HEK293 (cell line): ENCODE measurements at regions not wholly inside any gene's neighbourhood (a gene's known extent, or its start where the extent isn't known, plus 50 kb on each side); places are given as distances from the start of the nearest gene placed in this dataset.

Source experiments
- CTCF ChIA-PET: fragments of 350-600 bp; formaldehyde crosslinking; extraction: SDS; loops from one replicate; lab custom pipeline; 2021; ENCODE audit warnings: antibody characterized with exemption; lab: Yijun Ruan, JAX
- POLR2A ChIA-PET: fragments of 300-600 bp; formaldehyde crosslinking; extraction: SDS; loops from one replicate; lab custom pipeline; 2020; ENCODE audit warnings: antibody characterized with exemption, inconsistent platforms; lab: Yijun Ruan, JAX
- H3K27ac ChIP-seq: fragments of 200-500 bp; sonication (Bioruptor generic); 2 replicates; pipeline ENCODE4 v1.5.1; 2014; ENCODE audit warnings: low read depth, low read length, control low read depth, inconsistent platforms; ENCODE audit errors: extremely low read depth
- H3K36me3 ChIP-seq, 2 experiments: fragments of 200-500 bp in 1 of 2; sonication (Bioruptor generic) in 1 of 2; 1 replicate in 1 of 2; 2 replicates in 1 of 2; pipeline ENCODE4 v1.5.1; 2014 to 2017; ENCODE audit warnings: inconsistent platforms in 2 of 2, low read length in 2 of 2; ENCODE audit not compliant: control insufficient read depth in 2 of 2, insufficient read depth in 1 of 2
- H3K4me1 ChIP-seq: fragments of 200-500 bp; sonication (Bioruptor generic); 2 replicates; pipeline ENCODE4 v1.5.1; 2014; ENCODE audit warnings: mild to moderate bottlenecking, low read length, inconsistent platforms; ENCODE audit not compliant: control insufficient read depth, insufficient read depth
- H3K4me3 ChIP-seq: 2 replicates; pipeline ENCODE4 v1.5.1; 2011; ENCODE audit warnings: low read depth, mild to moderate bottlenecking, control low read depth, low read length, moderate library complexity
- H3K9me3 ChIP-seq: fragments of 200-500 bp; sonication (Bioruptor generic); 2 replicates; pipeline ENCODE4 v1.5.1; 2014; ENCODE audit warnings: low read depth, low read length, inconsistent platforms; ENCODE audit not compliant: control insufficient read depth, insufficient read depth
- KLF1 ChIP-seq: fragments of 450-650 bp; formaldehyde crosslinking; IDR thresholded peaks from 2 replicates; pipeline ENCODE4 v1.5.1; 2016; ENCODE audit warnings: missing biosample characterization, missing genetic modification characterization
- MYNN ChIP-seq: fragments of 450-650 bp; formaldehyde crosslinking; IDR thresholded peaks from 2 replicates; pipeline ENCODE4 v1.5.1; 2016; ENCODE audit warnings: missing biosample characterization, missing genetic modification characterization, borderline replicate concordance
- TSHZ1 ChIP-seq: fragments of 450-650 bp; formaldehyde crosslinking; IDR thresholded peaks from 2 replicates; pipeline ENCODE4 v1.5.1; 2016; ENCODE audit warnings: missing biosample characterization, missing genetic modification characterization, borderline replicate concordance
- ZBTB48 ChIP-seq: fragments of 450-650 bp; formaldehyde crosslinking; IDR thresholded peaks from 2 replicates; pipeline ENCODE4 v1.5.1; 2016; ENCODE audit warnings: missing biosample characterization, missing genetic modification characterization
- ZFP37 ChIP-seq: fragments of 450-650 bp; formaldehyde crosslinking; IDR thresholded peaks from 2 replicates; pipeline ENCODE4 v1.5.1; 2016; ENCODE audit warnings: missing biosample characterization, missing genetic modification characterization
- ZNF112 ChIP-seq: fragments of 450-650 bp; formaldehyde crosslinking; IDR thresholded peaks from 2 replicates; pipeline ENCODE4 v1.5.0; 2017; ENCODE audit warnings: missing biosample characterization, missing genetic modification characterization
- ZNF169 ChIP-seq: fragments of 450-650 bp; formaldehyde crosslinking; IDR thresholded peaks from 2 replicates; pipeline ENCODE4 v1.5.1; 2016; ENCODE audit warnings: missing biosample characterization, missing genetic modification characterization
- ZNF174 ChIP-seq: fragments of 450-650 bp; formaldehyde crosslinking; IDR thresholded peaks from 2 replicates; pipeline ENCODE4 v1.5.0; 2017; ENCODE audit warnings: missing biosample characterization, mild to moderate bottlenecking, missing genetic modification characterization
- ZNF366 ChIP-seq: fragments of 450-650 bp; formaldehyde crosslinking; conservative IDR thresholded peaks from 2 replicates; pipeline ENCODE4 v1.5.1; 2016; ENCODE audit warnings: missing biosample characterization, missing genetic modification characterization
- ZNF513 ChIP-seq: fragments of 450-650 bp; IDR thresholded peaks from 2 replicates; pipeline ENCODE4 v1.5.1; 2018; ENCODE audit warnings: missing biosample characterization, missing genetic modification characterization
- ZNF521 ChIP-seq: fragments of 450-650 bp; formaldehyde crosslinking; IDR thresholded peaks from 2 replicates; pipeline ENCODE4 v1.5.1; 2017; ENCODE audit warnings: missing biosample characterization, mild to moderate bottlenecking, missing genetic modification characterization
- ZNF571 ChIP-seq: fragments of 450-650 bp; formaldehyde crosslinking; IDR thresholded peaks from 2 replicates; pipeline ENCODE4 v1.5.0; 2017; ENCODE audit warnings: missing biosample characterization, missing genetic modification characterization
- ZNF623 ChIP-seq: fragments of 450-650 bp; formaldehyde crosslinking; IDR thresholded peaks from 2 replicates; pipeline ENCODE4 v1.5.1; 2016; ENCODE audit warnings: missing biosample characterization, missing genetic modification characterization
- ZNF843 ChIP-seq: fragments of 450-650 bp; formaldehyde crosslinking; IDR thresholded peaks from 2 replicates; pipeline ENCODE4 v1.5.1; 2016; ENCODE audit warnings: missing biosample characterization, missing genetic modification characterization
- ZSCAN30 ChIP-seq: fragments of 450-650 bp; IDR thresholded peaks from 2 replicates; pipeline ENCODE4 v1.5.1; 2018; ENCODE audit warnings: missing biosample characterization, mild to moderate bottlenecking, missing genetic modification characterization, moderate library complexity
- TF ChIP-seq, protein P1 (sequence below): fragments of 450-650 bp; formaldehyde crosslinking; IDR thresholded peaks from 2 replicates; pipeline ENCODE4; 2016; ENCODE audit warnings: missing biosample characterization, missing genetic modification characterization
- TF ChIP-seq, protein P2 (sequence below): fragments of 450-650 bp; formaldehyde crosslinking; IDR thresholded peaks from 2 replicates; pipeline ENCODE4 v1.5.1; 2017; ENCODE audit warnings: missing biosample characterization, mild to moderate bottlenecking, missing genetic modification characterization, moderate library complexity

DNA sequence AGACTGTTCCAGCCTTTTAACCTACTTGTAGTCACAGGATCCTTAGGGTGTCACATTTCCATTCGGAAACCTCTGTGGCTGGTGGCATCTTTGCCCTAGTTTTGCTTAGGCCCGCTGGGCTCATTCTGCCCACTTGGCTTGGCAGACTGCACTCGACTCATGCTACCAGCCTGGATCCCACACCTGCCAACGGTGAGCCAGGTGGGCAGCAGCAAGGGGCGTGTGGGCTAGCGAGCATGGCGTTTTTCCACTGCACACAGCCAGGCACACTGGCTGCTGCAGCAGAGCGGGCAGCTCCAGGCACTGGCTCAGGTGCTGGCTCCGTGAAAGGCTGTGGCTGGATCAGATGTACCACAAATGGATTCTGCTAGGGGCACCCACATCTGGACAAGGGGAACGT lies 838.2 kb downstream of the SLITRK6 start:
- Histone ChIP-seq H3K9me3 (no peaks in the 10 kb centered on the region), H3K36me3 (no peaks in the 10 kb centered on the region), H3K4me1 (no peaks in the 10 kb centered on the region), H3K4me3 (no peak overlapping the region), H3K27ac (no peak overlapping the region)
- ChIA-PET POLR2A (no interaction called here), CTCF (interaction anchor here (0.7 kb wide), 1 partner anchor 35 kb away, joined by 3 read pairs; no protein-coding TSS in a partner anchor)
- TF ChIP-seq ZNF623 (tag by site-specific recombination) (no peak), ZNF513 (no peak), ZNF843 (tag by site-specific recombination) (no peak), ZNF174 (no peak), ZFP37 (no peak), ZNF366 (tag by site-specific recombination) (no peak), ZNF521 (tag by site-specific recombination) (no peak), ZNF571 (tag by site-specific recombination) (no peak), ZBTB48 (tag by site-specific recombination) (no peak), ZSCAN30 (tag by site-specific recombination) (no peak), ZNF169 (tag by site-specific recombination) (no peak), MYNN (tag by site-specific recombination) (no peak), TSHZ1 (tag by site-specific recombination) (no peak), ZNF112 (no peak)
- TF ChIP-seq, protein P1, sequence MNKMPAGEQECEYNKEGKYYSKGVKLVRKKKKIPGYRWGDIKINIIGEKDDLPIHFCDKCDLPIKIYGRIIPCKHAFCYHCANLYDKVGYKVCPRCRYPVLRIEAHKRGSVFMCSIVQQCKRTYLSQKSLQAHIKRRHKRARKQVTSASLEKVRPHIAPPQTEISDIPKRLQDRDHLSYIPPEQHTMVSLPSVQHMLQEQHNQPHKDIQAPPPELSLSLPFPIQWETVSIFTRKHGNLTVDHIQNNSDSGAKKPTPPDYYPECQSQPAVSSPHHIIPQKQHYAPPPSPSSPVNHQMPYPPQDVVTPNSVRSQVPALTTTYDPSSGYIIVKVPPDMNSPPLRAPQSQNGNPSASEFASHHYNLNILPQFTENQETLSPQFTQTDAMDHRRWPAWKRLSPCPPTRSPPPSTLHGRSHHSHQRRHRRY (tag by site-specific recombination), result no peak
- TF ChIP-seq, protein P2, sequence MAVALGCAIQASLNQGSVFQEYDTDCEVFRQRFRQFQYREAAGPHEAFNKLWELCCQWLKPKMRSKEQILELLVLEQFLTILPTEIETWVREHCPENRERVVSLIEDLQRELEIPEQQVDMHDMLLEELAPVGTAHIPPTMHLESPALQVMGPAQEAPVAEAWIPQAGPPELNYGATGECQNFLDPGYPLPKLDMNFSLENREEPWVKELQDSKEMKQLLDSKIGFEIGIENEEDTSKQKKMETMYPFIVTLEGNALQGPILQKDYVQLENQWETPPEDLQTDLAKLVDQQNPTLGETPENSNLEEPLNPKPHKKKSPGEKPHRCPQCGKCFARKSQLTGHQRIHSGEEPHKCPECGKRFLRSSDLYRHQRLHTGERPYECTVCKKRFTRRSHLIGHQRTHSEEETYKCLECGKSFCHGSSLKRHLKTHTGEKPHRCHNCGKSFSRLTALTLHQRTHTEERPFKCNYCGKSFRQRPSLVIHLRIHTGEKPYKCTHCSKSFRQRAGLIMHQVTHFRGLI (tag by site-specific recombination), result no peak

DNA sequence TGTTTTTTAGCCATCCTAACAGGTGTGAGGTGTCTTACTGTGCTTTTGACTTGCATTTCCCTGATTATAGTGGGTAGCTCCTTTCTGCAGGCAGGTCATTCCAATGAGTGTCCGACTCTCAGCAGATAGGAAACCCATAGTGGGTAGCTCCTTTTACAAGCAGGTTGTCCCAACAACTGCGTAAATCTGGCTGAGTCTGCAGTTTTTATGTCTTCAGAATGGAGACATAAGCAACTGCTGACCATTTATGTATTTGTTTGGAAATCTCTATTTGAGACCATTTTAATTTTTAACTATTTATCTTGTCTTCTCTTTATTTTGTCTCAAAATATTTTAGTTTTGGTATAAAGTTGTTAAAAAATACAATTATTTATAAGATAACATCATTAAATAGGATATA lies 839.4 kb downstream of the SLITRK6 start:
- no peaks in the 10 kb centered on the region for H3K9me3 ChIP-seq
- H3K36me3 ChIP-seq, result no peaks in the 10 kb centered on the region
- TF ChIP-seq KLF1 (tag by site-specific recombination), result no peak
- POLR2A ChIA-PET, result no interaction called here
- no peaks in the 10 kb centered on the region for H3K4me1 ChIP-seq
- CTCF ChIA-PET, result interaction anchor here (0.7 kb wide), 1 partner anchor 24 kb away, joined by 3 read pairs; no protein-coding TSS in a partner anchor
- no peak overlapping the region for H3K4me3 ChIP-seq
- no peak overlapping the region for H3K27ac ChIP-seq
